GM18861 (cell line): ENCODE measurements at regions not wholly inside any gene's neighbourhood (a gene's known extent, or its start where the extent isn't known, plus 50 kb on each side); places are given as distances from the start of the nearest gene placed in this dataset.
"Not testable (repeated sequence)": the region's sequence is repeated elsewhere in the genome, so short reads cannot be mapped to it uniquely, and the experiment has no call there.

Source experiments
- ATAC-seq: cut with Tn5 transposase; IDR thresholded peaks from one replicate; pipeline ENCODE4 v1.9.1; 2021; ENCODE audit not compliant: unreplicated experiment

DNA sequence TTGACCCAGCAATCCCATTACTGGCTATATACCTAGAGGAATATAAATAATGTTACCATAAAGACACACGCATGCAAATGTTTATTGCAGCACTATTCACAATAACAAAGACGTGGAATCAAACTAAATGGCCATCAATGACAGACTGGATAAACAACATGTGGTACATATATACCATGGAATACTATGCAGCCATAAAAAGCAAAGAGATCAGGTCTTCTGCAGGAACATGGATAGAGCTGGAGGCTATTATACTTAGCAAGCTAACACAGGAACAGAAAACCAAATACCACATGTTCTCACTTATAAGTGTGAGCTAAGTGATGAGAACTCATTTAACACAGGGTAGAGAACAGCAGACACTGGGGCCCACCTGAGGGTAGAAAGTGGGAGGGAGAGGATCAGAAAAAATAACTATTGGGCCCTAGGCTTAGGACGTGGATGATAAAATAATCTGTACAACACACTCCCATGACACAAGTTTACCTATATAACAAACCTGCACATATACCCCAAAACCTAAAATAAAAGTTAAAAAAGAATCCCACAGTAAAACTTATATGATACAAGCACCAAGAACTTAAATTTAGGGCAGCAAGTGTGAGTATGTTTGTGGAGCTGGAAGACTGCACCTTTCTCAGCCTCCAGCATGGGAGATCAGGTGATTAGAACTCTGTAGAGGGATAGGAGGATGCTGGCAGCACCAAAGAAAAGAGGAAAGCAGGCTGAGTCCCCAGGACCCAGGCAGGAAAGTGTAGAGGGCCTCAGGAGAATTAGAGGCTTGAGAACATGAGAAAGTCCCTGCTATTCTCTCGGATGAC lies 320.8 kb upstream of the USP24 start:
- no peak for ATAC-seq

DNA sequence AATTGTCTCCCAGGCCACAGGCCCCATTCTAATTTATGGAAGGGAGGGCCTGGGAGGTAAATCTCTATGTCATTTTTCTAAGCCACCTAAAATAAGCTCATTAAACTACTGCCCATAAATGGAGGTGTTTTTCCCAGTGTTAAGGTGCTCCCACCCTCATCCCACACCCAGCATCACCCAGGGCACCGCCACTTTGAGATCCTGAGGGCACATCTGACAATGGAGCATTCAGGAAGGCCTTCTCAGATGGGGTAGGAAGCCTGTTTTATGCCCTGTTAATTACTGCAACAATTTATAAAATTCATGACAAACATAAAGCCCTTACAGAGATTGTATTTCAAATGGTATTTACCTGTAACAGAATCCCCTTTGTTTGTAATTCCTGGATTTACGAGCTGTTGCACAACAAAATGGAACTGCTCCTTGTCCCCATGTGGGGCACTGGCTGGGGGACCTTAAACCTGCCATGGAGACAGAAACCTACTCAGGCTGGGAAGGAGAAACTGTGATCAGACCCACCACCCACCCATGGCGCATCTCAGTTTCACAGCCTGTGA lies 319.5 kb upstream of the USP24 start:
- ATAC-seq, result no peak

DNA sequence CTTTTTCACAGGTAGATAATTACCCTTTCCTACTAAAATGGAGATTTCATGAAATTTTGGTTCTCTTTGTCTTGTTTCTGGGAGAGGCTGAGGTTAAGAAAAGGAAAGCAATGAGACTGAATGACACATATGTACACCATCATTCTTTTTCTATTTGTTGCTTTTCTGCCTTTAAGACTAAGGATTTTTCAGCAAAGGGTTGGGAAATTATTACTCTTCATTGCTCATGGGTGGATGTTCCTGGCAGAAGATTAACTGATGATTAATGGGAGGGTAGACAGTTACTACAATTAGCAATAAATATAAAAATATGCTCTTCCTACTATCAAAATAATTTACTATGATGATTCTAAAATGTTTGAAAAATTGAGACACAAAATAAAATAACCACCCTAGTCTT lies 316.5 kb upstream of the USP24 start:
- no peak for ATAC-seq

DNA sequence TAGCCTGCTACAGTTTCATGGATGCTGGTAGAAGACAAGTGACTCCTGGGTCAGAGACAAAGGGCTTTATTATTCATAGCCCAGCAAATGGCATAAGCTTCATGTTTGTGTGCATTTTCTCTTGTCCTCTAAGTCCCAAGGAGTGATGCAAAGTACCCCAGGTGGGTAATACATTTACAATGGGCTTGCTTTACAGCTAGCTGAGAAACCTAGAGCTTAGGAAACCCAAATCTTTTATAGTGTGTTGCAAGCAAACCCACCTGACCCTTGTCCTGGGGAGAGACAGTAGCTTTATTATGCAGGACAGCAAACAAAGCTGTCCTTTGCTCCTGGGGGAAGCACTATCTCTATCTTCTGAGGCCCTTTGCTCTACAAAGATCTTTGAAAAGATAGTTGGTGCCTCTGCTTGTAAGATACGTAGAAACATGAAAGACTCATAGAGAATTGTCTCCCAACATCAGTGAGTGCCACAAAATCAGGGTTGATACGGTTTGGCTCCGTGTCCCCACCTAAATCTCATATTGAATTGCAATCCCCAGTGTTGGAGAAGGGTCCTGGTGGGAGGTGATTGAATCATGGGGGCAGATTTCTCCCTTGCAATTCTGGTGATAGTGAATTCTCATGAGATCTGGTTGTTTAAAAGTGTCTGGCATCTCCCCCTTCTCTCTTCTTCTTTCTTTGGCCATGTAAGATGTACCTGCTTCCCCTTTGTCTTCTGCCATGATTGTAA lies 315.8 kb upstream of the USP24 start:
- no peak for ATAC-seq

DNA sequence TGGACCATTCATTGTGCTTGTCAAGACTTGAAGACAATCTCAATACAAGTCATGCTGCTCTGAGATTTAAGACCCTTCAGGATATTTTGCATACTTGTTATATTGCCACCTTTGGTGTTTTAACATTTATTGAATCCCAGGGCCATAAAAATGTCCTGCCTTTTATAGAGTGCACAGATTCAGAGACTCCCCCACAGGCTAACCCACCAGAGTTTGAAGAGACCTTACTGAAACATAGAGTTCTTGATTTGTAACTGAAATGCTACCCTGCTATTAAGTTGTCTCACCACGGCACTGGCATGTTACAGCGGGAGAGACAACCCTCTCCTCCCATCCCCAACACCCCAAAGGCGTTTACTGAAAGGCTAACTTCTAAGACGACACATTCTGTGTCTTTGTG lies 313.9 kb upstream of the USP24 start:
- ATAC-seq, result no peak

DNA sequence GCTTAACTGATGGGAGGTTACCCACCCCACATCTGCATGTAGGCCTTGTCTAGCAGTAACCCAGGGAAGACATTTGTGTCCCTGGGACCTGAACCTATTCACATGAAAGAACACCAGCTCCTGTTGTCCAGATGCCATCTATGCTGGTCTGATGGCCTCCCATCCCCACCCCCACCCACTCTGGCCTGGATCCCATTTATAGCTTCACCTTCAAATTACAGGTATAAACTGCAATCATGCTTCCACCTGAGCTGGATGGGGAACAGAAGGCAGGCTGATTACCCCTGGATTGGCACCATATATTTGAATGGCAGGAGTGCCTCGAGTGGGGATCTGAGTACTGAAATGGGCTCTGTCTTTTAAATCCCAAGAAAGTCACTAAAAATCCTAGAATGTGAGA lies 312.7 kb upstream of the USP24 start:
- ATAC-seq, result no peak

DNA sequence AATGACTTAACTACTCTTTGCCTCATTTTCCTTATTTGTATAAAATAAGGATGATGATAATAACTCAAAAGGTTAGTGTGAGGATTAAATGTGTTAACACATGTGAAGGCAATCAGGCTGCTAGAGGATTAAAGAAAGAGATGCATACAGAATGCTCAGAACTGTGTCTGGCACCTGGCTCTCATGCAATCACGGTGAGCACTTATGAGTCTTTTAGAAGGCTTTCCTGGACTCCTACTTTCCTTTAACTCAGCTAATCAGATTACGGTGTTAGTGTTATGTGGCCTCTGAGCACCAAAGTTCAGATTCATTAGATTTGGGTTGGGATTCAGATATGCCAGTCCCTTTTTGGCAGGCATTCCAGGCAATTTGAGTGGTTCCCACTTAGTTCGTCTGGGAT lies 311.6 kb upstream of the USP24 start:
- ATAC-seq, result no peak

DNA sequence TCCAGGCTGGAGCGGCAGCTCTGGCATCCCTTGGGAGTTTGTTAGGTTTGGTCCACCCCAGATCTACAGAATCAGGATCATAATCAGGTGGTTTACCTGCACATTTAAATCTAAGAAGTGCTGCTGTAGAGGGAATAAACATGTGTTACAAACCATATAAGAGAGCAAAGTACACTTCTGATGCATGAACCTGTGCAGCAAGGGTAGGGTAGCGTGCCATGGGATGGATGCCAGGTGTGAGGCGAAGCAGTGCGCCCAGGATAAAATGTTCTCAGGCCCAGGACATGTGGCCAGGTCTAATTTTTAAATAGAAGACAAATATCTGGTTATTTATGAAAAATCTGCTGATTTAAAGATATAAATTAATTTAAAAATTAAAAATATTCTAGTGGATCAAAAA lies 308.8 kb upstream of the USP24 start:
- no peak for ATAC-seq

DNA sequence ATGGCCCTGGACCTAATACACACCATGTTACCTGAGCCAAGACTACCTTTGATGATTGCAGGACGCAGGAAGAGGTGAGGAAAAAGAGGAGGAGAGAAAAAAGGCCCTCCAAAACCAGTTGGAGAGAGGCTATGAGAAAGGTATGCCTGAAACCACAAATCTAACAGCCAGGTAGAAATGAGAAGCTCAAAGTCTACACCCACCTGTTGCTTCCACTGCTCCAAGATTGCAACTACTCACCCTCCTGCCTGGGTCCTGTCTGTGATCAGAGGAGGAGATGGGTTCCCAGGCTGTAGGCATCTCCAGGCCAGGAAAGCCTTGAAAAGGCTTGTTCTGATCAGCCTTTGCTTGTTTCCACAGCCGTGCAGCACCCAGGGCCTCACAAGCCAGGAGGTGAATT lies 307.8 kb upstream of the USP24 start:
- no peak for ATAC-seq

DNA sequence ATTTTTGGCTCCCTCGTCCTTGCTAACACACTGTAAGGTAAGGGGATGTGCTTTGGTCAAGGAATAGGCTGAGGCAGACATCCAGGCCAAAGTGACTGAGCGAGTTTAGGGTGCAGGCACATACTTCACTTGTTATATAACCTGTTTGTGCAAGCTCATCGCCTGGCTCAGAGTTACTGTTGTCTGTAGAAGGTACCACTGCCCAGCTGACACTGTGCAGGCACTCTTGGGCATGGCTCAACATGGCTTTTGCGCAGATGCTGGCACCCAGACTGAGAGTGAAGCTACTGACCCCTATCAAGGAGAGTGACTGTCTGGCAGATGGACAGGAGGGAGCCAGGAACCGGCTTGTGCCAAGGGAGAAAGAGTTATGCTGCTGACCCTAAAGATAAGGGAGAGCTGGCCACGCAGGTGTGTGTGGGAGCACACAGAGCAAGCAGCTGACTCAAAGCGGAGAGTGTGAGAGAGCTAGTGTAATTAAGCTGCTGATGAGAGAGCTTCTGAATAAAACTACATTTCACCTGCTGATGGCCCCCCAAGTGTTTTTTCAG lies 307.3 kb upstream of the USP24 start:
- no peak for ATAC-seq

DNA sequence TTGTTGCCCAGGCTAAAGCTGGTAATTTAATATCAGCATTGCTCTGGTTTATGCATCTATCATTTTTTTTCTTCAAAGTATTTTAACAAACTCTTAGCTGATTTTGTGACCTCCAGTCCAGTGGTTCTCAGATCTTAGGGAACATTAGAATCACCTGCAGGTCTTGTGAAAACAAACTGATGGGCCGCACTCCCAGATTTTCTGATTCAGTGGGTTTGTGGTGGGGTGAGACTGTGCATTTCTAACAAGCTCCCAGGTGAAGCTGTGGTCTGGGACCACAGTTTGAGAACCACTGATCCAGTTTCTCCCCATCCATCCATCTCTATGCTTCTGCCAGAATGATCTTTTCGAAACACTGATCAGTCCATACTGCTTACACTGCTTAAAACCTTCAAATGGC lies 305.7 kb upstream of the USP24 start:
- ATAC-seq, result no peak

DNA sequence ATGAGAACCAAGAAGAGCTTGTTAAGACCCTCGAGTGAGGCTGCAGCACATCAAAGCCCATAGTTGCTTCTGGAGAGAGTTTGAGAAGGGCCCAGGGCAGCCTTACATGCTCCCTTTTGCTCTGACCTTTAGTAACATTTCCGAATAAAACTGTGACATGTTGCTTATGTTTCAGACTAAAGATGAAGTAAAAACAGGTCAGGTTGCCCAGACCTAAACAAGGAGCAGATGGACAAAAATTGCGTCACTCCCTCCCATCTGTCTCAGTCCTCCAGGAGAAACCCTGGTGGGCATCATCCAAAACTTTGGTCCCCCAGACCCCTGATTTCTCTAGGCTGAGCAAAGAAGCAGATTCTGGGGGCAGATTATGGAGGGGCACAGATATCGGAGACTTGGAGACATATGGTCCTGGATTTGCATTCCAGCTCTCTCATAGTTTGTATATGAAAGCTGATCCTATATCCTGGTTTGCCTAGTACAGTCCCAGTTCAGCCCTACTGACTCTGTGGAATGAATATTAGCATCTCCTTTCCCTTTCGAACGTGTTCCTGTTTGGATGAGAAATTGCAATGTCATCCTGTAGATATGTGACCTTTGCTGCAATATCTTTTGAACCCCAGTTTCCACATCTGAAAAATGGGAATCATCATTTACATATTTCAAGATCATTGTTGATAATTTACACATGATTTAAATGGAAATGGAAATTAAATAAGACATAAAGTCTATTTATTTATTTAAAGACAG lies 304.9 kb upstream of the USP24 start:
- no peak for ATAC-seq

DNA sequence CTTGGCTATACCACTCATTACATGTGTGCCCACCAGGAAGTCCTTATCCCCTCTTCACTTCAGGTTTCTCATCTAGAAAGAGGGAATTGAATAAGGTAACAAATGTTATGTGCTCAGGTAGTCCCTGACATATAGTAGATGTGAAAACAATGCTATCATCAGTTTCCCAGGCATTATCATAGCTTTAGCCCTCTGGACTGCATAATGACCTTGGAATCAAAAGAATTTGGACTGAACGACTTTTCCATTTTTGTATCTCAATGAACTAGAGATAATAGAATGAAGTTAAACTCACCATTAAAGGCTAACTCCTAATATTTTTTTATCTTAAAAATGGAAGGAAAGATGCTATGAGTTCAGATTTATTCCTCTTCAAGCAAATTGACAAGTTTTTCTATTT lies 304.1 kb upstream of the USP24 start:
- no peak for ATAC-seq

DNA sequence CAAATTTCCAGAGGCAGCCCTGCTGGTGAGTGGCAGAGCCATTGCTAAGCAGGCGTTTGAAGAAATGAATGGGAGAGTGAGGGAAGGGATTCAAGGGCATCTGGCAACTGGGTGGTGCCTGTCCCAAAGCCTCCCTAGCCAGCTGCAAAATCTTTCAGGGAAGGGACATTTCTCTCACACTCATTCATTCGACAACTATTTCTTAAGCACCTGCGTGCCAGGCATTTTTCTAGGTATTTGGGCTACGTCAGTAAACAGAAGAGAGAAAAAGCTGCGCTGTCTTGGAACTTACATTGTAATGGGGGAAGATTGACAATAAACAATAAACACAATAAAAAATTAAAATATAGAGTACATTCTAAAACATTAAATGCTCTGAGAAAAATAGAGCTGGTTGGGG lies 301.9 kb upstream of the USP24 start:
- ATAC-seq, result no peak

DNA sequence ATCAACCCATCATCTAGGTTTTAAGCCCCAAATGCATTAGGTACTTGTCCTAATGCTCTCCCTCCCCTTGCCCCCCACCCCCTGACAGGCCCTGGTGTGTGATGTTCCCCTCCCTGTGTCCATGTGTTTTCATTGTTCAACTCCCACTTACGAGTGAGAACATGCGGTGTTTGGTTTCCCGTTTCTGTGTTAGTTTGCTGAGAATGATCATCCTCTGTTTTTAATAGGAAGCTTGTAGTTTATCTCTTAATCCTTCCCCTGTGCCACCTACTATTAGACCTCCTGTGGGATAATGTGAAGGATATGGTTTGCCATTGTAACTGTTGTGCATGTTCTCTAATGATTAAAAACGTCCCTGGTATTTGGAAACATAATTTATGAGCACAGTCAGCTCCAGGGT lies 299.4 kb upstream of the USP24 start:
- ATAC-seq, result not testable (repeated sequence)

DNA sequence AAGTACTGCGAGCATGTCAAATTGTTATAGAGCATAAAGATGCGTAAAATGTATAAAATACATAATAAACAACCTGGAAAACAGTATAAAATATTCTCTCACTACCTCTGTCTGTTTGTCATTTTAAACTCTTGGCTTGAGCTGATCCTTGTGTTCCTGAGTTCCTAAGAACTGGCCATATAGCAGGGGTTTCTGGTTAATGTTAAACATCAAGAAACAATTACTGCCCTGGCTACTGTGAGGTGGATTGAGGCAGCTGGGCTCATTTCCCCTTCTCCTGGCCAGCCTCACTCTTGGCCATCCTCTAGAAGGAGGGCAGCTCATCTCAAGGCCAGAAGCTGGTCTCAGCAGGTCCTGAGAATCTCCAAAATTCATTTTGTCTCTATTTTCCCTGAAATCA lies 297.3 kb upstream of the USP24 start:
- ATAC-seq, result no peak

DNA sequence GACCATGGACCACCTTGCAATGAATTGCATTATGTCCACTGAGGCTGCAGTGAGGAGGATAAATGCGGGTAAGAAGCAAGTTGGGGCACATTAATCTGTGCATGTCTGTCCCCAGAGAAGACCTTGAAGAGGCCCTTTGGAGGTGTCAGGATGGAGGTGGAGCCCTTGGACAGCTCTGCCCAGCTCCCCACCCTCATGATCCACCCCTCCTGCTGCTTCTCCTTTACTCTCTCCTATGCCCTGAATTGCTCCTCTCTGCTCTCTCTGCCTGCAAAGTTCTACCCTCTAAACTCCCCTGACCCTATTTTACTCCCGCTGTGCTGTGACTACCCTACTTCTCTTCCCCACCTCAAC lies 292.4 kb upstream of the USP24 start:
- no peak for ATAC-seq

DNA sequence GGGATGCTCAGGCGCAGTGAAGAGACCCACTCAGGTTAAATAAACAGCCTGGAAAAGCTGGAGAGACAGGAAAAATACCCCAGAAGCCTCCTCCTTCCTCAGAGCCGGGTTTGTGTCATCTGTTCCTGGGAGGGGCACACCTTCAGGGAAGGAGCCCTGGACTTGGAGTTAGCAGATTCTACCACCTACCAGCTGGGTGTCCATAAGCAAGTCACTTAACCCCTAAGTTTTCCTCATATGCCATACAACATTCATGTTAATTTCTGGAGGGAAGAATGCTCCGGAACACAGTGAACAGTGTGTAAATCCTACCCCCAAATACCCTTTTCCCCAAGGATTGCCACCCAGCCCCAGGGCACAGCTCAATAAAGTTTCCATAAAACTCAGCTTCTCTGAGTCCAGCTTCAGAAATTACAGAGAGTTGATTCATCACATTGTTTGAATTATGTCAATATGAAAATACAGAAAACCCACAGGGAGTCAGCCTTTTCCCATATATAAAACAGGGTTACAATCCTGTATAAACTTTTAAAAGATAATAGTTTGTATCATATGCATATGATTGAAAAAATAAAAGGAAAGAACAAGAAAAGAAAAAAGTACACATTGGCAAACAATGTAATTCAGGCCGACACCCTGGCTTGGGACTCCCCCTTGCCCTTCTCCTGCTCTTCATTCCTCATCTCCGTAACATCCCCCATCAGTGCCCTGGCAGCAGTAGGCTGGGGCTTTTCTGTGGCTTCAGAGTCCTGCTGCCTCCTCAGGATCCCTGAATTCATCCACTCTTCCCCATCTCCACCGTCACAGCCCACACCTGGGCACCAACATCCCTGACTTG lies 291.8 kb upstream of the USP24 start:
- no peak for ATAC-seq

DNA sequence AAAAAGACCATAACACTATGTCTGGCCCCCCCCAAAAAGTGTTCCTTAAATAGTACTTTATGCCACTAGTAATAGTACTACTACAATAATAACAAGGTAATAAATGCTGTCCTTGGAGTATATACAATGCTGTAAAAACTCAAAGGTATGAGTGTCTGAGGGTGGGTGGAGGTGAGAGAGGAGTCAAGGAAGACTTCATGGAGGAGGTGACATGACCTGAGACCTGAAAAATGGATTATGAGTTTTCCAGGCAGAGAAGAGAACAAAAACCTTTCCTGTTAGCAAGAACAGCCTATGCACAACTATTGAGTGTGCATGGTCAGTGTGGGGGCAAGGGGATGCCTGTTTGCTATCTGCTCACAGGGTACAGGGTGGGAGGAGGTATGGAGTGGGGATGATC lies 290.2 kb upstream of the USP24 start:
- ATAC-seq, result no peak

DNA sequence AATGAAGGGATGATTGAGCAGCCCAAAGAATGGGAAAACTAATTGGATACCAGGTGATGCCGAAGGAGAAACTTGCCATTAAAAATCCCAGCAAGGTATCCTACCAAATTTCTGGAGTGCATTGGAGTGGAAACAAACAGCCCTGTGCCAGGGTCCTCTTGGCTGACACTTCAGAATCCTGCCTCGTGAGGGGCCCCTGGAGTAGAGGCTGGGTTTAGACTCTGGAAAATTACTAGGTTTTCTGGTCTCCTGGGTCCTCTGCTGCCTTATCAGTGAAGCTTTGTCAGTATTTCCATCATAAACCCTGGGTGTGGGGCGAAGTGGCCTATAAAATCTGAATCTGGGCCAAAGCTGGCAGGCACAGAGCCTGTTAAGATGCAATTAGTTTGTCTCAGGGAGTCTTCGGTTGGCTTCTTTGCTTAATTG lies 289.2 kb upstream of the USP24 start:
- no peak for ATAC-seq
